WTC11 (cell line): ENCODE measurements at regions not wholly inside any gene's neighbourhood (a gene's known extent, or its start where the extent isn't known, plus 50 kb on each side); places are given as distances from the start of the nearest gene placed in this dataset.

Source experiments
- ATAC-seq: fragments of 200-7000 bp; cut with Tn5 transposase; 2 replicates; pipeline ENCODE4 v1.10.0; 2021; ENCODE audit warnings: mild to moderate bottlenecking, moderate library complexity
- CTCF ChIA-PET: fragments of 300-600 bp; sonication (Branson Sonifier 250); formaldehyde crosslinking; loops from one replicate; lab custom pipeline; 2021; ENCODE audit warnings: antibody characterized with exemption; lab: Charles Lee
- POLR2A ChIA-PET: fragments of 350-600 bp; sonication (Branson Sonifier 250); formaldehyde crosslinking; loops from one replicate; lab custom pipeline; 2021; ENCODE audit warnings: antibody characterized with exemption; lab: Charles Lee
- DNase-seq: peaks from one replicate; pipeline ENCODE4 v3.0.0; 2021; ENCODE audit warnings: low spot score
- H3K27ac Mint-ChIP-seq: 2 replicates; pipeline ENCODE4 v1.8.0; 2021; ENCODE audit warnings: mixed read lengths
- H3K27me3 Mint-ChIP-seq: 2 replicates; pipeline ENCODE4 v1.8.0; 2021; ENCODE audit warnings: low read depth, mild to moderate bottlenecking, moderate library complexity, mixed read lengths
- H3K36me3 Mint-ChIP-seq: 2 replicates; pipeline ENCODE4 v1.8.0; 2021; ENCODE audit warnings: mixed read lengths
- H3K4me1 Mint-ChIP-seq: 2 replicates; pipeline ENCODE4 v1.8.0; 2022; ENCODE audit warnings: mixed read lengths
- H3K4me3 Mint-ChIP-seq: 2 replicates; pipeline ENCODE4 v1.8.0; 2021; ENCODE audit warnings: mild to moderate bottlenecking, moderate library complexity, mixed read lengths
- H3K9me3 Mint-ChIP-seq: 2 replicates; pipeline ENCODE4 v1.8.0; 2021; ENCODE audit warnings: mixed read lengths
- AR ChIP-seq: fragments of 250-450 bp; sonication (Bioruptor Pico); IDR thresholded peaks from 2 replicates; pipeline ENCODE4 v1.9.0; 2021; ENCODE audit warnings: mild to moderate bottlenecking
- ARID4B ChIP-seq: sonication (generic); formaldehyde crosslinking; IDR thresholded peaks from 2 replicates; pipeline ENCODE4 v1.8.0; 2023; ENCODE audit warnings: missing genetic modification reagents, mild to moderate bottlenecking, borderline replicate concordance
- CTCF ChIP-seq: fragments of 200-600 bp; IDR thresholded peaks from 2 replicates; pipeline ENCODE4 v1.8.0; 2022; ENCODE audit warnings: antibody characterized with exemption
- ELF4 ChIP-seq: sonication (generic); formaldehyde crosslinking; IDR thresholded peaks from 2 replicates; pipeline ENCODE4 v1.8.1; 2022; ENCODE audit warnings: low read depth, mild to moderate bottlenecking, moderate library complexity, missing genetic modification reagents
- ESRRA ChIP-seq: sonication (generic); formaldehyde crosslinking; IDR thresholded peaks from 2 replicates; pipeline ENCODE4 v1.8.1; 2022; ENCODE audit warnings: mild to moderate bottlenecking, missing genetic modification reagents, borderline replicate concordance
- FOXJ3 ChIP-seq: sonication (generic); formaldehyde crosslinking; IDR thresholded peaks from 2 replicates; pipeline ENCODE4 v1.9.0; 2021; ENCODE audit warnings: missing genetic modification reagents, mild to moderate bottlenecking, borderline replicate concordance
- FOXP4 ChIP-seq: sonication (generic); formaldehyde crosslinking; IDR thresholded peaks from 2 replicates; pipeline ENCODE4 v1.8.0; 2022; ENCODE audit warnings: mild to moderate bottlenecking, missing genetic modification reagents
- IRF2 ChIP-seq: sonication (generic); formaldehyde crosslinking; IDR thresholded peaks from 2 replicates; pipeline ENCODE4 v1.8.0; 2022; ENCODE audit warnings: low read depth, missing genetic modification reagents, borderline replicate concordance
- MAX ChIP-seq: sonication (generic); formaldehyde crosslinking; IDR thresholded peaks from 2 replicates; pipeline ENCODE4 v1.8.0; 2022; ENCODE audit warnings: mild to moderate bottlenecking, missing genetic modification reagents
- RELA ChIP-seq: sonication (generic); formaldehyde crosslinking; IDR thresholded peaks from 2 replicates; pipeline ENCODE4 v1.8.1; 2022; ENCODE audit warnings: missing genetic modification reagents, mild to moderate bottlenecking, borderline replicate concordance
- SOX15 ChIP-seq: fragments of 250-450 bp; sonication (Bioruptor Pico); IDR thresholded peaks from 2 replicates; pipeline ENCODE4 v1.9.0; 2021; ENCODE audit warnings: mild to moderate bottlenecking
- TCF7 ChIP-seq: sonication (generic); formaldehyde crosslinking; IDR thresholded peaks from 2 replicates; pipeline ENCODE4 v1.8.0; 2022; ENCODE audit warnings: mild to moderate bottlenecking, low read depth, missing genetic modification reagents, moderate library complexity
- TEAD1 ChIP-seq: sonication (generic); formaldehyde crosslinking; IDR thresholded peaks from 2 replicates; pipeline ENCODE4 v1.8.0; 2022; ENCODE audit warnings: mild to moderate bottlenecking, missing genetic modification reagents
- ZNF121 ChIP-seq: sonication (generic); formaldehyde crosslinking; IDR thresholded peaks from 2 replicates; pipeline ENCODE4 v1.8.0; 2023; ENCODE audit warnings: missing genetic modification reagents
- ZNF232 ChIP-seq: sonication (generic); formaldehyde crosslinking; IDR thresholded peaks from 2 replicates; pipeline ENCODE4 v1.8.0; 2022; ENCODE audit warnings: mild to moderate bottlenecking, missing genetic modification reagents
- ZNF512 ChIP-seq: sonication (generic); formaldehyde crosslinking; IDR thresholded peaks from 2 replicates; pipeline ENCODE4 v1.8.1; 2022; ENCODE audit warnings: missing genetic modification reagents, borderline replicate concordance

GRCh38 chr2:221657806-221658205 lies 85.7 kb upstream of the EPHA4 start:
- ATAC-seq = no peak
- TF ChIP-seq SOX15 (CRISPR knock-in tag) = no peak
- no peak for TF ChIP-seq FOXJ3
- no peak for TF ChIP-seq IRF2
- TF ChIP-seq AR (CRISPR knock-in tag) = no peak
- TF ChIP-seq FOXP4 (CRISPR knock-in tag) = no peak
- peaks cover 17% of the 10 kb centered on the region for H3K9me3 Mint-ChIP-seq
- H3K4me3 Mint-ChIP-seq = no peak overlapping the region
- CTCF ChIA-PET = no interaction called here
- 0 out of 2 replicates have a peak, but pooled peaks cover 3% of the 10 kb centered on the region for H3K36me3 Mint-ChIP-seq
- H3K4me1 Mint-ChIP-seq = peaks cover 35% of the 10 kb centered on the region
- H3K27me3 Mint-ChIP-seq = no peaks in the 10 kb centered on the region; the same call in none of the 2 replicates
- no peak overlapping the region for H3K27ac Mint-ChIP-seq
- POLR2A ChIA-PET = interaction anchor here (0.6 kb wide), 1 partner anchor 50 kb away, joined by 3 read pairs; no protein-coding TSS in a partner anchor
- DNase-seq = no peak

GRCh38 chr2:221655300-221655699 lies 83.2 kb upstream of the EPHA4 start:
- no peak for DNase-seq
- Mint-ChIP-seq H3K27me3 (no peaks in the 10 kb centered on the region; the same call in none of the 2 replicates), H3K4me3 (no peak overlapping the region), H3K36me3 (0 out of 2 replicates have a peak, but pooled peaks cover 3% of the 10 kb centered on the region), H3K4me1 (peaks cover 35% of the 10 kb centered on the region), H3K9me3 (peaks cover 11% of the 10 kb centered on the region), H3K27ac (no peak overlapping the region)
- ATAC-seq = peak; percentile 48; the same call in 1 of the 2 replicates
- ChIA-PET POLR2A (no interaction called here), CTCF (no interaction called here)
- no peak for TF ChIP-seq MAX
- no peak for TF ChIP-seq AR (CRISPR knock-in tag)
- TF ChIP-seq ZNF121 (CRISPR knock-in tag) = no peak
- no peak for TF ChIP-seq ARID4B
- TF ChIP-seq RELA (CRISPR knock-in tag) = no peak
- no peak for TF ChIP-seq ELF4 (CRISPR knock-in tag)
- no peak for TF ChIP-seq FOXP4 (CRISPR knock-in tag)
- no peak for TF ChIP-seq ESRRA (CRISPR knock-in tag)
- no peak for TF ChIP-seq TCF7
- no peak for TF ChIP-seq TEAD1
- TF ChIP-seq ZNF512 (CRISPR knock-in tag) = no peak
- no peak for TF ChIP-seq CTCF
- no peak for TF ChIP-seq ZNF232 (CRISPR knock-in tag)
